ENCODE measurements at regions not wholly inside any gene's neighbourhood (a gene's known extent, or its start where the extent isn't known, plus 50 kb on each side); places are given as distances from the start of the nearest gene placed in this dataset.
A peak's percentile ranks its signal among the peaks of the same experiment; 100 is the strongest.

GRCh38 chr18:45326505-45326904 lies 288.8 kb upstream of the SLC14A2 start:
- H3K9me3 ChIP-seq (ENCODE audit: control extremely low read depth in 1 of 5, control insufficient read depth in 4 of 5, insufficient read depth in 2 of 5, low read depth in 1 of 5, low read length in 4 of 5): no peaks in the 10 kb centered on the region
- DNase-seq: no peak
- 90% methylated on average over 1 of the region's 2 CpGs for WGBS (ENCODE audit: insufficient coverage)
- no peaks in the 10 kb centered on the region for H3K36me3 ChIP-seq (ENCODE audit: control insufficient read depth in 4 of 4, insufficient read depth in 4 of 4, low read length in 3 of 4)
- ChIA-PET POLR2A (no interaction called here), CTCF (interaction anchor here (2.3 kb wide), 1 partner anchor 114 kb away, joined by 5 read pairs; no protein-coding TSS in a partner anchor)
- no peak overlapping the region for H3K27ac ChIP-seq (ENCODE audit: insufficient read depth in 1 of 2, low read depth in 1 of 2, low read length in 2 of 2, poor library complexity in 1 of 2, severe bottlenecking in 2 of 2)
- H3K4me1 ChIP-seq (ENCODE audit: control extremely low read depth in 1 of 4, control insufficient read depth in 4 of 4, insufficient read depth in 4 of 4, low read length in 3 of 4): no peaks in the 10 kb centered on the region
- no peaks in the 10 kb centered on the region for H3K27me3 ChIP-seq (replicated peaks in 2 of 5; ENCODE audit: control insufficient read depth in 4 of 5, insufficient read depth in 5 of 5, low read length in 4 of 5)
- no peak overlapping the region for H3K4me3 ChIP-seq (ENCODE audit: control insufficient read depth in 1 of 7, extremely low read depth in 1 of 7, insufficient read depth in 4 of 7, low read depth in 2 of 7, low read length in 6 of 7)

GRCh38 chr18:45328296-45328695 lies 287.0 kb upstream of the SLC14A2 start:
- 100% methylated on average over 1 of the region's 2 CpGs for WGBS (ENCODE audit: insufficient coverage)

GRCh38 chr18:45328811-45329210 lies 286.5 kb upstream of the SLC14A2 start:
- Histone ChIP-seq H3K9me3 (ENCODE audit: control extremely low read depth in 1 of 5, control insufficient read depth in 4 of 5, insufficient read depth in 2 of 5, low read depth in 1 of 5, low read length in 4 of 5) (no peaks in the 10 kb centered on the region), H3K4me3 (ENCODE audit: control insufficient read depth in 1 of 7, extremely low read depth in 1 of 7, insufficient read depth in 4 of 7, low read depth in 2 of 7, low read length in 6 of 7) (no peak overlapping the region), H3K27ac (ENCODE audit: insufficient read depth in 1 of 2, low read depth in 1 of 2, low read length in 2 of 2, poor library complexity in 1 of 2, severe bottlenecking in 2 of 2) (no peak overlapping the region), H3K36me3 (ENCODE audit: control insufficient read depth in 4 of 4, insufficient read depth in 4 of 4, low read length in 3 of 4) (no peaks in the 10 kb centered on the region), H3K27me3 (replicated peaks in 2 of 5; ENCODE audit: control insufficient read depth in 4 of 5, insufficient read depth in 5 of 5, low read length in 4 of 5) (no peaks in the 10 kb centered on the region), H3K4me1 (ENCODE audit: control extremely low read depth in 1 of 4, control insufficient read depth in 4 of 4, insufficient read depth in 4 of 4, low read length in 3 of 4) (peaks cover 0 to 3% (median 0%) of the 10 kb centered on the region in 4 experiments)
- POLR2A ChIA-PET: no interaction called here
- WGBS (ENCODE audit: insufficient coverage): 100% methylated on average over 5 of the region's 6 CpGs
- CTCF ChIA-PET: interaction anchor here (2.3 kb wide), 1 partner anchor 116 kb away, joined by 5 read pairs; no protein-coding TSS in a partner anchor
- DNase-seq: no peak

More at GRCh38 chr18:45328296-45328695, 287.0 kb upstream of the SLC14A2 start:
- no peak overlapping the region for H3K27ac ChIP-seq (ENCODE audit: insufficient read depth in 1 of 2, low read depth in 1 of 2, low read length in 2 of 2, poor library complexity in 1 of 2, severe bottlenecking in 2 of 2)
- H3K4me1 ChIP-seq (ENCODE audit: control extremely low read depth in 1 of 4, control insufficient read depth in 4 of 4, insufficient read depth in 4 of 4, low read length in 3 of 4): peaks cover 0 to 3% (median 0%) of the 10 kb centered on the region in 4 experiments
- H3K36me3 ChIP-seq (ENCODE audit: control insufficient read depth in 4 of 4, insufficient read depth in 4 of 4, low read length in 3 of 4): no peaks in the 10 kb centered on the region
- no peaks in the 10 kb centered on the region for H3K9me3 ChIP-seq (ENCODE audit: control extremely low read depth in 1 of 5, control insufficient read depth in 4 of 5, insufficient read depth in 2 of 5, low read depth in 1 of 5, low read length in 4 of 5)
- CTCF ChIA-PET: interaction anchor here (1.5 to 2.3 kb wide), 2 partner anchors 51 to 116 kb away, joined by 4 to 5 read pairs; no protein-coding TSS in a partner anchor
- POLR2A ChIA-PET: no interaction called here
- no peaks in the 10 kb centered on the region for H3K27me3 ChIP-seq (replicated peaks in 2 of 5; ENCODE audit: control insufficient read depth in 4 of 5, insufficient read depth in 5 of 5, low read length in 4 of 5)
- no peak for DNase-seq
- no peak overlapping the region for H3K4me3 ChIP-seq (ENCODE audit: control insufficient read depth in 1 of 7, extremely low read depth in 1 of 7, insufficient read depth in 4 of 7, low read depth in 2 of 7, low read length in 6 of 7)

- no peaks in the 10 kb centered on the region for H3K9me3 ChIP-seq (ENCODE audit: control extremely low read depth in 1 of 5, control insufficient read depth in 4 of 5, insufficient read depth in 2 of 5, low read depth in 1 of 5, low read length in 4 of 5)
- H3K27me3 ChIP-seq (replicated peaks in 2 of 5; ENCODE audit: control insufficient read depth in 4 of 5, insufficient read depth in 5 of 5, low read length in 4 of 5): no peaks in the 10 kb centered on the region
- H3K4me1 ChIP-seq (ENCODE audit: control extremely low read depth in 1 of 4, control insufficient read depth in 4 of 4, insufficient read depth in 4 of 4, low read length in 3 of 4): peaks cover 0 to 3% (median 0%) of the 10 kb centered on the region in 4 experiments
- H3K36me3 ChIP-seq (ENCODE audit: control insufficient read depth in 4 of 4, insufficient read depth in 4 of 4, low read length in 3 of 4): no peaks in the 10 kb centered on the region
- no peak for DNase-seq
- no peak overlapping the region for H3K4me3 ChIP-seq (ENCODE audit: control insufficient read depth in 1 of 7, extremely low read depth in 1 of 7, insufficient read depth in 4 of 7, low read depth in 2 of 7, low read length in 6 of 7)
- CTCF ChIA-PET: no interaction called here
- POLR2A ChIA-PET: no interaction called here
- no peak overlapping the region for H3K27ac ChIP-seq (ENCODE audit: insufficient read depth in 1 of 2, low read depth in 1 of 2, low read length in 2 of 2, poor library complexity in 1 of 2, severe bottlenecking in 2 of 2)
Measured at GRCh38 chr18:45329316-45329715, 286.0 kb upstream of the SLC14A2 start.

- peaks cover 0 to 3% (median 0%) of the 10 kb centered on the region in 4 experiments for H3K4me1 ChIP-seq (ENCODE audit: control extremely low read depth in 1 of 4, control insufficient read depth in 4 of 4, insufficient read depth in 4 of 4, low read length in 3 of 4)
- H3K27me3 ChIP-seq (replicated peaks in 2 of 5; ENCODE audit: control insufficient read depth in 4 of 5, insufficient read depth in 5 of 5, low read length in 4 of 5): no peaks in the 10 kb centered on the region
- ChIA-PET POLR2A (no interaction called here), CTCF (no interaction called here)
- H3K27ac ChIP-seq (ENCODE audit: insufficient read depth in 1 of 2, low read depth in 1 of 2, low read length in 2 of 2, poor library complexity in 1 of 2, severe bottlenecking in 2 of 2): no peak overlapping the region
- WGBS (ENCODE audit: insufficient coverage): 100% methylated on average over 2 of the region's 2 CpGs
- no peaks in the 10 kb centered on the region for H3K9me3 ChIP-seq (ENCODE audit: control extremely low read depth in 1 of 5, control insufficient read depth in 4 of 5, insufficient read depth in 2 of 5, low read depth in 1 of 5, low read length in 4 of 5)
- no peaks in the 10 kb centered on the region for H3K36me3 ChIP-seq (ENCODE audit: control insufficient read depth in 4 of 4, insufficient read depth in 4 of 4, low read length in 3 of 4)
- no peak for DNase-seq
- H3K4me3 ChIP-seq (ENCODE audit: control insufficient read depth in 1 of 7, extremely low read depth in 1 of 7, insufficient read depth in 4 of 7, low read depth in 2 of 7, low read length in 6 of 7): no peak overlapping the region
Measured at GRCh38 chr18:45330170-45330594, 285.1 kb upstream of the SLC14A2 start.

- peaks cover 0 to 3% (median 0%) of the 10 kb centered on the region in 4 experiments for H3K4me1 ChIP-seq (ENCODE audit: control extremely low read depth in 1 of 4, control insufficient read depth in 4 of 4, insufficient read depth in 4 of 4, low read length in 3 of 4)
- WGBS (ENCODE audit: insufficient coverage): 100% methylated on average over 1 of the region's 1 CpG
- no peak overlapping the region for H3K4me3 ChIP-seq (ENCODE audit: control insufficient read depth in 1 of 7, extremely low read depth in 1 of 7, insufficient read depth in 4 of 7, low read depth in 2 of 7, low read length in 6 of 7)
- H3K27me3 ChIP-seq (replicated peaks in 2 of 5; ENCODE audit: control insufficient read depth in 4 of 5, insufficient read depth in 5 of 5, low read length in 4 of 5): no peaks in the 10 kb centered on the region
- DNase-seq: no peak
- H3K27ac ChIP-seq (ENCODE audit: insufficient read depth in 1 of 2, low read depth in 1 of 2, low read length in 2 of 2, poor library complexity in 1 of 2, severe bottlenecking in 2 of 2): no peak overlapping the region
- POLR2A ChIA-PET: interaction anchor here (0.6 kb wide), 1 partner anchor 735 kb away, joined by 4 read pairs; no protein-coding TSS in a partner anchor
- H3K36me3 ChIP-seq (ENCODE audit: control insufficient read depth in 4 of 4, insufficient read depth in 4 of 4, low read length in 3 of 4): no peaks in the 10 kb centered on the region
- CTCF ChIA-PET: no interaction called here
- H3K9me3 ChIP-seq (ENCODE audit: control extremely low read depth in 1 of 5, control insufficient read depth in 4 of 5, insufficient read depth in 2 of 5, low read depth in 1 of 5, low read length in 4 of 5): no peaks in the 10 kb centered on the region
Measured at GRCh38 chr18:45332871-45333270, 282.4 kb upstream of the SLC14A2 start.

- Histone ChIP-seq H3K27me3 (replicated peaks in 2 of 5; ENCODE audit: control insufficient read depth in 4 of 5, insufficient read depth in 5 of 5, low read length in 4 of 5) (no peaks in the 10 kb centered on the region), H3K4me1 (ENCODE audit: control extremely low read depth in 1 of 4, control insufficient read depth in 4 of 4, insufficient read depth in 4 of 4, low read length in 3 of 4) (peaks cover 0 to 3% (median 0%) of the 10 kb centered on the region in 4 experiments), H3K27ac (ENCODE audit: insufficient read depth in 1 of 2, low read depth in 1 of 2, low read length in 2 of 2, poor library complexity in 1 of 2, severe bottlenecking in 2 of 2) (no peak overlapping the region), H3K4me3 (ENCODE audit: control insufficient read depth in 1 of 7, extremely low read depth in 1 of 7, insufficient read depth in 4 of 7, low read depth in 2 of 7, low read length in 6 of 7) (no peak overlapping the region), H3K9me3 (ENCODE audit: control extremely low read depth in 1 of 5, control insufficient read depth in 4 of 5, insufficient read depth in 2 of 5, low read depth in 1 of 5, low read length in 4 of 5) (no peaks in the 10 kb centered on the region), H3K36me3 (ENCODE audit: control insufficient read depth in 4 of 4, insufficient read depth in 4 of 4, low read length in 3 of 4) (no peaks in the 10 kb centered on the region)
- CTCF ChIA-PET: no interaction called here
- no CpG with 5 or more reads among the region's 1 CpG for WGBS (ENCODE audit: insufficient coverage)
- POLR2A ChIA-PET: no interaction called here
- peak in 1 of 3 donors; percentile 11 for DNase-seq
Measured at GRCh38 chr18:45334191-45334590, 281.1 kb upstream of the SLC14A2 start.
